ENCODE measurements at regions not wholly inside any gene's neighbourhood (a gene's known extent, or its start where the extent isn't known, plus 50 kb on each side); places are given as distances from the start of the nearest gene placed in this dataset.

GRCh38 chr6:18675881-18676280 is 288.7 kb downstream of the RNF144B start:
- DNase-seq, result no peak

- no peak for DNase-seq
Measured at GRCh38 chr6:18676548-18676947, 289.4 kb downstream of the RNF144B start.

DNA sequence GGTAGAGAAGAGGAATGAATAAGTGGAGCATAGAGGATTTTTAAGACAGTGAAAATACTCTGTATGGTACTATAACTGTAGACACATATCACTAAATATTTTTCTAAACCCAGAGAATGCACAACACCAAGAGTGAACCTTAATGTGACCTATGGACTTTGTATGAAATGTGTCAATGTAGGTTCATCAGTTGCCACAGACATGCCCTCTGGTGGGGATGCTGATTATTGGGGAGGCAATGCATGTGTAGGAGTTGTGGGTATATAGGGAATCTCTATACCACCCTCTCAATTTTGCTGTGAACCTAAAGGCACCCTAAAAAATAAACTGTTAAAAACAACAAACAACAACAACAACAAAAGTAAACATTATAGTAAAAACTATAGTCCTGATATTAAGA is 293.7 kb downstream of the RNF144B start:
- DNase-seq, result no peak

DNA sequence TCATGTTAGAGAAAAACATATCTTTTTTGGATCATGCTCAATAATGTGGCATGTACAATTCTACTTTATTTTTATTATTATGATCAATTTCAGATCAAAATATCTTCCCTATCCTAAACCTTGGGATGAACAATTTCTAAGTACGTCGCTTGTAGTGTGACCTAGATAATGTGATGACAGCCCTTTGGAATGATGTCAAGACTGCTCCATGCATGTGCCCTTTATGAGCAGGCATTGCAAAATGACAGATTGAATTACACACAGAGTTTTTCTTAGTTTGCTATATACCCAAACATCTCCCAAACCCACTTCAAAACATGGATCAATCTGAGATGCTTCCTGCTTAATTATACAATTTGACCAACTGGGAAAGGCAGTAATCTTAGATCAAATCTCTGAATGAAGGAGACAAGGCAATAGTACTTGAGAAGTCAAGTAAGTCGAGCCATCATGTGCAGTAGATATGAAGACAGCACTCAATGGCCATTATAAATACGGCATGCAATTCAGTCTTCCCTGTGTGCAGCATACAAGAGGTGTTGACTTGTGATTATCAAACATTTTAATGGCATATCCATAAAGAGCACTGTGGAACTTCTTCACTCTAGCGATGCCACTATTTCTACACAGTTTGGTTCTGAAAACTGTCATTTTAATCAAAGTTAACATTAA is 294.8 kb downstream of the RNF144B start:
- DNase-seq, result no peak

- no peak for DNase-seq
Measured at GRCh38 chr6:18684343-18684742, 297.2 kb downstream of the RNF144B start.

GRCh38 chr6:18692929-18693685 is 306.0 kb downstream of the RNF144B start:
- no peak for DNase-seq

GRCh38 chr6:18693881-18694280 is 306.7 kb downstream of the RNF144B start:
- DNase-seq, result no peak

GRCh38 chr6:18703546-18703945 is 316.4 kb downstream of the RNF144B start:
- no peak for DNase-seq

GRCh38 chr6:18707714-18708439 is 320.7 kb downstream of the RNF144B start:
- no peak for DNase-seq

- DNase-seq, result no peak
Measured at GRCh38 chr6:18712595-18712994, 325.4 kb downstream of the RNF144B start.

- no peak for DNase-seq
Measured at GRCh38 chr6:18720075-18720474, 332.9 kb downstream of the RNF144B start.

- no peak for DNase-seq
Measured at GRCh38 chr6:18724056-18724455, 336.9 kb downstream of the RNF144B start.

- DNase-seq, result no peak
Measured at GRCh38 chr6:18725449-18725848, 338.3 kb downstream of the RNF144B start.

GRCh38 chr6:18733921-18734550 is 346.9 kb downstream of the RNF144B start:
- DNase-seq, result no peak

DNA sequence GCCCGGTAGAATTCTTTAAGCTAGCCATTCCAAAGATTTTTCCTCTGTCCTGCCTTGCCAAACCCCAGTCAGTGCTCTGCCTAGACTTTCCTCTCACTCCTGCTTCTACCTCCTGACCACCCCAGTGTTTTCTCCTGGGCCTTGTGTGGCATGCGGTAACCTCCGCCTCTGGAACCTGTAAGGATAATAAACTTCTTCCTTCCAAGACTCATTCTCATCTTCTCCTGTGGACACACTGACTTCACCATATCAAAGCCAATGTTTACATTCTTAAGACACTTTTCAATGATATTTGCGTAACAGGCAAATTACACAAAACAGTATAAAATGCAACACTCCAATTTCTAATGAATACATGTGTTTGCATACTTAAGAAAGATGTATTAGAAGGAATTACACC is 354.6 kb downstream of the RNF144B start:
- DNase-seq, result no peak

GRCh38 chr6:18742406-18742805 is 355.3 kb downstream of the RNF144B start:
- DNase-seq, result no peak

- no peak for DNase-seq
Measured at GRCh38 chr6:18746727-18747126, 359.6 kb downstream of the RNF144B start.

- DNase-seq, result no peak
Measured at GRCh38 chr6:18748314-18748713, 361.2 kb downstream of the RNF144B start.

DNA sequence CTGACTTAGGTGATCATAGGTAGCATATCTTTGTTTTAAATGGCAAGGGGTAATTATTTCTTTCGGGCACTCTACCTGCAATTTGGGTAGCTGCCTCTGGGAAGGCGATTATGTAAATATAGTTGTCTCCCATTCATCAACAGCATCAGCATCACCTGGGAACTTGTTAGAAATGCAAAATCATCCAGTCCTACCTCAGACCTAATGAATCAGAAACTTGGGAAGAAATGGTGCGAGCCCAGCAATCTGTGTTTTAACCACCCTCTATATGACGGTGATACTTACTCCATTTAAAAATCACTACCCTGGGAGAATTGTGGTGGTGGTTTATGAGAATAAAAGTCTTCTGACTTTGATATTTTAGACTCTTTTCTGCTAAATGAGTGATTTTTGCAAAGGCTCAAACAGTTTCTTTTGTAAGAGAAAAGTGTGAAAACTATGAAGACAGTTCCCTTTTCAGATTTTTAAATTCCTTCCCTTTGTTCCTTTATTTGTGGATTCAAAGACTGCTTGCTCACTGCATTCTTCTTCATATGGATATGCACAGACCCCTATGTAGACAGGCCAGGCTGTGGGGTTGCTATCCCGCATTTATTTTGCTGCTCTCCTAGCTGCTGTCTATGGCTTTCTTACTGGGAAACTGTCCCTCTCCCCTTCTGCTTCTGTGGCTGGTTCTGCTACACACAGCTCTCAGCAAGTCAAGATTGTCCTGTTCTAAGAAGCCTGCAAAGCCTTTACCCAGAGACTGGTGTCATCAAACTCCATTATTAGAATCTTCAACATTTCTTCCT is 365.3 kb downstream of the RNF144B start:
- DNase-seq, result no peak

- DNase-seq, result no peak
Measured at GRCh38 chr6:18753076-18753475, 365.9 kb downstream of the RNF144B start.

DNA sequence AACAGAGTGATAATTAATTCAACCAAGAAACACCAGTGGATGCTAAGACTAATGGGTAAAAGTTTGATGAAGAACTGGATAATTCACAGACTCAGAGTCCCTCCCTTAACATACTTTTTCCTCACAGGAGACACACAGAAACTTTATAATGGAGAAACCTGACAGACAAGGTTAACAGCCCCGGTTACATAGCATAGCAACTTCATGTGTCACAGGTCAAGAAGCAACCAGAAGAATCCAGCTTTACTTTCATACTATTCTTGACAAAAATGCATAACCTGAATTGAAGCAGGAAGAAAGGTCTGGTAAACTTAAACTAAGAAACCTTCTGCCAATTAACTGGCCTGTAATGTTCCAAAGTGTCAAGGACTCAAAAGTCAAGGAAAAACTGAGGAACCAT is 375.9 kb downstream of the RNF144B start:
- DNase-seq, result no peak

- no peak for DNase-seq
Measured at GRCh38 chr6:18784794-18785193, 397.6 kb downstream of the RNF144B start.
